Lower leg skin (tissue), 4 donors: ENCODE measurements at regions not wholly inside any gene's neighbourhood (a gene's known extent, or its start where the extent isn't known, plus 50 kb on each side); places are given as distances from the start of the nearest gene placed in this dataset.
"Not testable (repeated sequence)": the region's sequence is repeated elsewhere in the genome, so short reads cannot be mapped to it uniquely, and the experiment has no call there.

Source experiments
- DNase-seq, 2 donors: peaks; one replicate each; pipeline ENCODE4 v3.0.0-alpha.2; 2019; ENCODE audit warnings: low spot score in 2 of 2
- H3K4me3 ChIP-seq: fragments of 200-600 bp; sonication (generic); 2 replicates; pipeline ENCODE4 v1.5.1; 2017; ENCODE audit warnings: mild to moderate bottlenecking, low read depth; ENCODE audit not compliant: poor library complexity, severe bottlenecking
- CTCF ChIP-seq, 3 donors: fragments of 450-650 bp; IDR thresholded peaks; one replicate each; pipeline ENCODE4 v1.5.1; 2016; ENCODE audit warnings: antibody characterized with exemption in 3 of 3, mild to moderate bottlenecking in 3 of 3, moderate library complexity in 2 of 3
- POLR2A ChIP-seq, 2 donors: fragments of 450-650 bp; IDR thresholded peaks; one replicate each; pipeline ENCODE4 v1.6.1; 2016 to 2017; ENCODE audit warnings: antibody characterized with exemption in 2 of 2, mild to moderate bottlenecking in 1 of 2, moderate library complexity in 1 of 2
- WGBS, 2 donors: methylation state at CpG; one replicate each; pipeline ENCODE4 v1.1.5; 2018; 5-methylcytosine and 5-hydroxymethylcytosine counted together
- intact Hi-C: fragments of 100-400 bp; cut with DNase I; formaldehyde crosslinking; loops from one replicate; pipeline ENCODE4 v1.15.0; 2023; ENCODE audit warnings: low total_unique reads

- no peak for DNase-seq
- intact Hi-C loops, result no loop called here
- no peak overlapping the region for H3K4me3 ChIP-seq
- no peak for TF ChIP-seq CTCF (IDR thresholded peaks at IDR 0.05)
- no peak for TF ChIP-seq POLR2A (IDR thresholded peaks at IDR 0.05)
- 79 to 80% methylated on average over 3 of the region's 3 CpGs for WGBS, 2 donors
Measured at GRCh38 chr18:47373465-47373864, 122.0 kb upstream of the SKOR2 start.

- TF ChIP-seq POLR2A (IDR thresholded peaks at IDR 0.05), result no peak
- no peak for TF ChIP-seq CTCF (IDR thresholded peaks at IDR 0.05)
- intact Hi-C loops, result no loop called here
- 76 to 79% methylated on average over 2 of the region's 2 CpGs for WGBS, 2 donors
- DNase-seq, result no peak
- no peak overlapping the region for H3K4me3 ChIP-seq
Measured at GRCh38 chr18:47370052-47370451, 118.6 kb upstream of the SKOR2 start.

- intact Hi-C loops, DNase-seq, H3K4me3 ChIP-seq: not testable (repeated sequence)
- WGBS, 2 donors, result 94 to 95% methylated on average over 15 of the region's 15 CpGs
Measured at GRCh38 chr18:47354061-47354460, 102.6 kb upstream of the SKOR2 start.

GRCh38 chr18:47346016-47346415, 94.6 kb upstream of the SKOR2 start:
- intact Hi-C loops, result no loop called here
- H3K4me3 ChIP-seq, result no peak overlapping the region

GRCh38 chr18:47345291-47345690, 93.8 kb upstream of the SKOR2 start:
- DNase-seq, result no peak
- no peak for TF ChIP-seq POLR2A (IDR thresholded peaks at IDR 0.05)
- TF ChIP-seq CTCF (IDR thresholded peaks at IDR 0.05), result no peak
- WGBS, 2 donors, result 71 to 75% methylated on average over 4 of the region's 4 CpGs
- intact Hi-C loops, result no loop called here
- H3K4me3 ChIP-seq, result no peak overlapping the region

More at GRCh38 chr18:47346016-47346415, 94.6 kb upstream of the SKOR2 start:
- no peak for DNase-seq
- no peak for TF ChIP-seq POLR2A (IDR thresholded peaks at IDR 0.05)
- no peak for TF ChIP-seq CTCF (IDR thresholded peaks at IDR 0.05)
- 56 to 87% methylated on average over 1 of the region's 1 CpG for WGBS, 2 donors

GRCh38 chr18:47343291-47343690, 91.8 kb upstream of the SKOR2 start:
- TF ChIP-seq POLR2A (IDR thresholded peaks at IDR 0.05), result no peak
- no peak for TF ChIP-seq CTCF (IDR thresholded peaks at IDR 0.05)
- intact Hi-C loops, result no loop called here
- WGBS, 2 donors, result 47 to 51% methylated on average over 4 of the region's 4 CpGs

More at GRCh38 chr18:47343291-47343690, 91.8 kb upstream of the SKOR2 start:
- H3K4me3 ChIP-seq, result no peak overlapping the region
- no peak for DNase-seq
